ENCODE measurements at regions not wholly inside any gene's neighbourhood (a gene's known extent, or its start where the extent isn't known, plus 50 kb on each side); places are given as distances from the start of the nearest gene placed in this dataset.
A peak's percentile ranks its signal among the peaks of the same experiment; 100 is the strongest.

DNA sequence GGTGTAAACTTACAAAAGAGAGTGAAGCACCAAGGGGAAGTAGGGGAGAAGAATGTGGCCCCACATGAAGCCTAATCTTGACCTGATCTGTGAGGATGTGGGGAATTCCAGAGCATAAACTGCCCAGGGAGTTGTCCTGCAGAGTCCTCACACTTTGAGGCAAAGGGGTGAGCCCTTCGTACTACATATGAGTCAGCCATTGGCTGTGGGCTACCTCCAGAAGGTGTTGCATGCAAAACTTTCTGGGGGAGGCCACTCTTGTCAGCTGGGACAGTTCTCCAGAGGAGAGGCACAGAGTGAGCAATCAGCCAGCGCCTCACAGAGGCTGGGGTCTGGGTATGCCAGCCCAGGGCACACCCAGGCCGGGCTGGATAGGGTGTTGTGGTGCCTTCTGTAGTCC lies 98.1 kb upstream of the NMUR2 start:
- TF ChIP-seq GABPA (IDR thresholded peaks at IDR 0.05; ENCODE audit: low read depth) (no peak), CTCF (IDR thresholded peaks at IDR 0.05; ENCODE audit: insufficient read depth, low read length) (no peak), POLR2AphosphoS5 (IDR thresholded peaks at IDR 0.05; ENCODE audit: low read depth) (no peak), SPI1 (IDR thresholded peaks at IDR 0.05; ENCODE audit: borderline replicate concordance, low read depth) (no peak)
- TF ChIP-seq, protein P1, sequence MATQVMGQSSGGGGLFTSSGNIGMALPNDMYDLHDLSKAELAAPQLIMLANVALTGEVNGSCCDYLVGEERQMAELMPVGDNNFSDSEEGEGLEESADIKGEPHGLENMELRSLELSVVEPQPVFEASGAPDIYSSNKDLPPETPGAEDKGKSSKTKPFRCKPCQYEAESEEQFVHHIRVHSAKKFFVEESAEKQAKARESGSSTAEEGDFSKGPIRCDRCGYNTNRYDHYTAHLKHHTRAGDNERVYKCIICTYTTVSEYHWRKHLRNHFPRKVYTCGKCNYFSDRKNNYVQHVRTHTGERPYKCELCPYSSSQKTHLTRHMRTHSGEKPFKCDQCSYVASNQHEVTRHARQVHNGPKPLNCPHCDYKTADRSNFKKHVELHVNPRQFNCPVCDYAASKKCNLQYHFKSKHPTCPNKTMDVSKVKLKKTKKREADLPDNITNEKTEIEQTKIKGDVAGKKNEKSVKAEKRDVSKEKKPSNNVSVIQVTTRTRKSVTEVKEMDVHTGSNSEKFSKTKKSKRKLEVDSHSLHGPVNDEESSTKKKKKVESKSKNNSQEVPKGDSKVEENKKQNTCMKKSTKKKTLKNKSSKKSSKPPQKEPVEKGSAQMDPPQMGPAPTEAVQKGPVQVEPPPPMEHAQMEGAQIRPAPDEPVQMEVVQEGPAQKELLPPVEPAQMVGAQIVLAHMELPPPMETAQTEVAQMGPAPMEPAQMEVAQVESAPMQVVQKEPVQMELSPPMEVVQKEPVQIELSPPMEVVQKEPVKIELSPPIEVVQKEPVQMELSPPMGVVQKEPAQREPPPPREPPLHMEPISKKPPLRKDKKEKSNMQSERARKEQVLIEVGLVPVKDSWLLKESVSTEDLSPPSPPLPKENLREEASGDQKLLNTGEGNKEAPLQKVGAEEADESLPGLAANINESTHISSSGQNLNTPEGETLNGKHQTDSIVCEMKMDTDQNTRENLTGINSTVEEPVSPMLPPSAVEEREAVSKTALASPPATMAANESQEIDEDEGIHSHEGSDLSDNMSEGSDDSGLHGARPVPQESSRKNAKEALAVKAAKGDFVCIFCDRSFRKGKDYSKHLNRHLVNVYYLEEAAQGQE (IDR thresholded peaks at IDR 0.05; ENCODE audit: insufficient replicate concordance, low read depth), result no peak
- H3K27ac ChIP-seq (replicated peaks), result no peak overlapping the region
- no peaks in the 10 kb centered on the region for H3K27me3 ChIP-seq (ENCODE audit: insufficient read depth, poor library complexity, severe bottlenecking)
- no peak overlapping the region for H3K4me3 ChIP-seq (replicated peaks; ENCODE audit: insufficient read depth, low read length)
- no peak for DNase-seq (ENCODE audit: low read depth in 1 of 2, low spot score in 1 of 2)

- TF ChIP-seq GABPA (IDR thresholded peaks at IDR 0.05; ENCODE audit: low read depth) (no peak), CTCF (IDR thresholded peaks at IDR 0.05; ENCODE audit: insufficient read depth, low read length) (peak; percentile 57)
- Histone ChIP-seq H3K4me3 (replicated peaks; ENCODE audit: insufficient read depth, low read length) (no peak overlapping the region), H3K27me3 (ENCODE audit: insufficient read depth, poor library complexity, severe bottlenecking) (no peaks in the 10 kb centered on the region), H3K27ac (replicated peaks) (no peak overlapping the region)
- DNase-seq (ENCODE audit: low read depth in 1 of 2, low spot score in 1 of 2), result peak; percentile 7 to 50
Observed at GRCh38 chr5:152505442-152506042, 100.5 kb upstream of the NMUR2 start.

DNA sequence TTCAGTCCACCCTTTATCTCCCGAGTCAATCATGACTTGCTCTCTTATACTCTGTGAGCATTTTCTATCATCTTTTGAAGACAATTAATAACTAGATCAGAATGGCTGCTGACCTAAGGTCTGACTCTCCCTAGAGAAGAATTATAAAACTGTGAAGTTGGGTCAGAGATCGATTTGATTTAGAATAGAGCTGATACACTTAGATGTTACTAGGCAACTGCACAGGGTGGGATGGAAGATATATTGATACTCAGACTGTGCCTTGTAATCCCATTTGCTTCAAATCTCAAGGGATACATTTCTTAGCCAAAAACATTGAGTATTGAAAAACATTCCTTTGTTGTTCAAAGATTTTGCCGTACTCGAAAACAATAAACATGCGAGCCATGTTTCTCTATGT lies 106.0 kb upstream of the NMUR2 start:
- TF ChIP-seq GABPA (IDR thresholded peaks at IDR 0.05; ENCODE audit: low read depth) (no peak), SPI1 (IDR thresholded peaks at IDR 0.05; ENCODE audit: borderline replicate concordance, low read depth) (no peak), POLR2AphosphoS5 (IDR thresholded peaks at IDR 0.05; ENCODE audit: low read depth) (no peak), CTCF (IDR thresholded peaks at IDR 0.05; ENCODE audit: insufficient read depth, low read length) (no peak)
- TF ChIP-seq, protein P1 (IDR thresholded peaks at IDR 0.05; ENCODE audit: insufficient replicate concordance, low read depth), result no peak
- no peak for DNase-seq (ENCODE audit: low read depth in 1 of 2, low spot score in 1 of 2)
- Histone ChIP-seq H3K27me3 (ENCODE audit: insufficient read depth, poor library complexity, severe bottlenecking) (no peaks in the 10 kb centered on the region), H3K4me3 (replicated peaks; ENCODE audit: insufficient read depth, low read length) (no peak overlapping the region), H3K27ac (replicated peaks) (no peak overlapping the region)

- DNase-seq (ENCODE audit: low read depth in 1 of 2, low spot score in 1 of 2), result no peak
- no peak overlapping the region for H3K27ac ChIP-seq (replicated peaks)
- no peak for TF ChIP-seq CTCF (IDR thresholded peaks at IDR 0.05; ENCODE audit: insufficient read depth, low read length)
- TF ChIP-seq POLR2AphosphoS5 (IDR thresholded peaks at IDR 0.05; ENCODE audit: low read depth), result no peak
- TF ChIP-seq, protein P1 (IDR thresholded peaks at IDR 0.05; ENCODE audit: insufficient replicate concordance, low read depth), result no peak
- TF ChIP-seq SPI1 (IDR thresholded peaks at IDR 0.05; ENCODE audit: borderline replicate concordance, low read depth), result no peak
- TF ChIP-seq GABPA (IDR thresholded peaks at IDR 0.05; ENCODE audit: low read depth), result no peak
Observed at GRCh38 chr5:152511531-152512132, 106.6 kb upstream of the NMUR2 start.

More at GRCh38 chr5:152511531-152512132, 106.6 kb upstream of the NMUR2 start:
- no peaks in the 10 kb centered on the region for H3K27me3 ChIP-seq (ENCODE audit: insufficient read depth, poor library complexity, severe bottlenecking)
- H3K4me3 ChIP-seq (replicated peaks; ENCODE audit: insufficient read depth, low read length), result no peak overlapping the region
